ENCODE measurements at regions not wholly inside any gene's neighbourhood (a gene's known extent, or its start where the extent isn't known, plus 50 kb on each side); places are given as distances from the start of the nearest gene placed in this dataset.

GRCh38 chr7:56570968-56571367 is 454.8 kb upstream of the NUPR2 start:
- H3K9me3 Mint-ChIP-seq = peaks cover 5% of the 10 kb centered on the region
- H3K36me3 Mint-ChIP-seq = no peaks in the 10 kb centered on the region
- no peak for TF ChIP-seq CTCF (conservative IDR thresholded peaks at IDR 0.05)
- H3K27me3 Mint-ChIP-seq = no peaks in the 10 kb centered on the region
- no peaks in the 10 kb centered on the region for H3K4me1 Mint-ChIP-seq (ENCODE audit: unreplicated experiment)
- DNase-seq (ENCODE audit: extremely low spot score, unreplicated experiment) = no peak
- no peak overlapping the region for H3K27ac Mint-ChIP-seq
- no peak overlapping the region for H3K4me3 Mint-ChIP-seq

GRCh38 chr7:56538541-56539429 is 422.6 kb upstream of the NUPR2 start:
- Mint-ChIP-seq H3K9me3 (peaks cover 12% of the 10 kb centered on the region), H3K27me3 (no peaks in the 10 kb centered on the region), H3K27ac (no peak overlapping the region), H3K4me1 (ENCODE audit: unreplicated experiment) (no peaks in the 10 kb centered on the region), H3K4me3 (no peak overlapping the region), H3K36me3 (no peaks in the 10 kb centered on the region)
- DNase-seq (ENCODE audit: extremely low spot score, unreplicated experiment) = no peak
- TF ChIP-seq CTCF (conservative IDR thresholded peaks at IDR 0.05) = no peak

GRCh38 chr7:56537952-56538351 is 421.7 kb upstream of the NUPR2 start:
- Mint-ChIP-seq H3K27ac (no peak overlapping the region), H3K27me3 (no peaks in the 10 kb centered on the region), H3K36me3 (no peaks in the 10 kb centered on the region), H3K9me3 (peaks cover 12% of the 10 kb centered on the region), H3K4me3 (no peak overlapping the region), H3K4me1 (ENCODE audit: unreplicated experiment) (no peaks in the 10 kb centered on the region)
- TF ChIP-seq CTCF (conservative IDR thresholded peaks at IDR 0.05) = no peak
- DNase-seq (ENCODE audit: extremely low spot score, unreplicated experiment) = no peak

- DNase-seq (ENCODE audit: extremely low spot score, unreplicated experiment) = no peak
- Mint-ChIP-seq H3K4me3 (no peak overlapping the region), H3K27me3 (no peaks in the 10 kb centered on the region), H3K9me3 (peaks cover 12% of the 10 kb centered on the region), H3K36me3 (no peaks in the 10 kb centered on the region), H3K4me1 (ENCODE audit: unreplicated experiment) (no peaks in the 10 kb centered on the region), H3K27ac (no peak overlapping the region)
- no peak for TF ChIP-seq CTCF (conservative IDR thresholded peaks at IDR 0.05)
Measured at GRCh38 chr7:56537477-56537876, 421.3 kb upstream of the NUPR2 start.

- Mint-ChIP-seq H3K36me3 (no peaks in the 10 kb centered on the region), H3K4me1 (ENCODE audit: unreplicated experiment) (no peaks in the 10 kb centered on the region), H3K9me3 (no peaks in the 10 kb centered on the region), H3K4me3 (no peak overlapping the region), H3K27ac (no peak overlapping the region), H3K27me3 (no peaks in the 10 kb centered on the region)
- TF ChIP-seq CTCF (conservative IDR thresholded peaks at IDR 0.05) = no peak
- DNase-seq (ENCODE audit: extremely low spot score, unreplicated experiment) = no peak
Measured at GRCh38 chr7:56495165-56495564, 378.9 kb upstream of the NUPR2 start.

Measured in type B pancreatic cell (in vitro differentiated cells).